H1 (cell line): ENCODE measurements at regions not wholly inside any gene's neighbourhood (a gene's known extent, or its start where the extent isn't known, plus 50 kb on each side); places are given as distances from the start of the nearest gene placed in this dataset.

Experiments
- CTCF ChIA-PET: fragments of 300-600 bp; sonication (Branson Sonifier 250); formaldehyde crosslinking; loops from one replicate; lab custom pipeline; 2021; ENCODE audit not compliant: partially characterized antibody; lab: Charles Lee
- POLR2A ChIA-PET: fragments of 300-600 bp; sonication (Branson Sonifier 250); formaldehyde crosslinking; loops from one replicate; lab custom pipeline; 2021; ENCODE audit warnings: inconsistent platforms; ENCODE audit not compliant: partially characterized antibody; lab: Charles Lee
- DNase-seq, 2 experiments: peaks; one replicate each; pipeline versions ENCODE4 v3.0.0 to v3.0.0-alpha.2; 2010 to 2022; ENCODE audit warnings: low spot score in 2 of 2, low read depth in 1 of 2, mixed read lengths in 1 of 2
- FAIRE-seq: peaks from 2 replicates; lab custom pipeline; 2011; peaks lifted over from hg19 to GRCh38; lab: Jason Lieb, UNC
- H2AFZ ChIP-seq: 2 replicates; pipeline ENCODE4 v1.8.1; 2012; ENCODE audit warnings: low read length, inconsistent platforms
- H2AK5ac ChIP-seq: 2 replicates; pipeline ENCODE4 v1.6.1; 2013; ENCODE audit warnings: low read depth, low read length
- H2BK120ac ChIP-seq: replicated peaks from 2 replicates; pipeline ENCODE3; 2013; ENCODE audit warnings: low read depth, low read length, inconsistent platforms
- H2BK12ac ChIP-seq: 2 replicates; pipeline ENCODE4 v1.6.1; 2013; ENCODE audit warnings: low read depth, low read length
- H2BK15ac ChIP-seq: 2 replicates; pipeline ENCODE4 v1.6.1; 2013; ENCODE audit warnings: low read length
- H2BK20ac ChIP-seq: 2 replicates; pipeline ENCODE4 v1.6.1; 2013; ENCODE audit warnings: low read length
- H2BK5ac ChIP-seq: 2 replicates; pipeline ENCODE4 v1.6.1; 2013; ENCODE audit warnings: low read depth, low read length
- H3K14ac ChIP-seq: 2 replicates; pipeline ENCODE4 v1.6.1; 2013; ENCODE audit warnings: inconsistent platforms; ENCODE audit not compliant: insufficient read length
- H3K18ac ChIP-seq: 2 replicates; pipeline ENCODE4 v1.6.1; 2013; ENCODE audit warnings: low read length; ENCODE audit errors: extremely low read depth
- H3K23ac ChIP-seq: 2 replicates; pipeline ENCODE4 v1.6.1; 2013; ENCODE audit warnings: inconsistent platforms; ENCODE audit not compliant: insufficient read length
- H3K23me2 ChIP-seq: 2 replicates; pipeline ENCODE4 v1.6.1; 2013; ENCODE audit warnings: low read depth, low read length
- H3K27ac ChIP-seq: 2 replicates; pipeline ENCODE4 v1.6.1; 2011; ENCODE audit warnings: low read depth, low read length, inconsistent platforms
- H3K27me3 ChIP-seq, 4 experiments: replicated peaks in 1 of 4; 1 replicate in 1 of 4; 2 replicates in 3 of 4; pipeline versions ENCODE4 v1.6.1 to v1.8.1; 2011 to 2013; ENCODE audit warnings: low read length in 3 of 4, mild to moderate bottlenecking in 3 of 4, inconsistent platforms in 2 of 4, mixed read lengths in 2 of 4, moderate library complexity in 1 of 4; ENCODE audit not compliant: control insufficient read depth in 3 of 4, insufficient read depth in 3 of 4; ENCODE audit errors: extremely low read depth in 1 of 4
- H3K36me3 ChIP-seq, 4 experiments: 2 replicates each; pipeline versions ENCODE4 v1.6.1 to v1.8.1; 2011 to 2013; ENCODE audit warnings: mild to moderate bottlenecking in 4 of 4, low read length in 3 of 4, moderate library complexity in 2 of 4, control low read depth in 1 of 4, inconsistent platforms in 1 of 4; ENCODE audit not compliant: insufficient read depth in 4 of 4, control insufficient read depth in 2 of 4
- H3K4ac ChIP-seq: replicated peaks from 2 replicates; pipeline ENCODE3; 2013; ENCODE audit warnings: low read length, low read depth, mixed read lengths, inconsistent platforms; ENCODE audit not compliant: insufficient read length
- H3K4me1 ChIP-seq, 4 experiments: replicated peaks in 1 of 4; 1 replicate in 1 of 4; 2 replicates in 3 of 4; pipeline versions ENCODE4 v1.6.1 to v1.8.1; 2011 to 2013; ENCODE audit warnings: low read length in 3 of 4, inconsistent platforms in 2 of 4, mixed read lengths in 1 of 4; ENCODE audit not compliant: insufficient read depth in 4 of 4, control insufficient read depth in 3 of 4
- H3K4me2 ChIP-seq, 2 experiments: 2 replicates each; pipeline versions ENCODE4 v1.6.1 to v1.8.1; 2011 to 2013; ENCODE audit warnings: low read depth in 2 of 2, low read length in 2 of 2, control low read depth in 1 of 2, inconsistent platforms in 1 of 2, mild to moderate bottlenecking in 1 of 2; ENCODE audit not compliant: insufficient read depth in 1 of 2
- H3K4me3 ChIP-seq, 4 experiments: fragments of 200-600, 300-600 bp in 1 of 4; sonication (generic), shearing (Covaris generic), sonication (Bioruptor Twin) in 1 of 4; 2 replicates each; pipeline versions ENCODE4 v1.5.1 to v1.8.1; 2011 to 2016; ENCODE audit warnings: low read length in 4 of 4, low read depth in 3 of 4, control low read depth in 2 of 4, inconsistent platforms in 2 of 4, mild to moderate bottlenecking in 2 of 4, mixed read lengths in 1 of 4, moderate library complexity in 1 of 4; ENCODE audit not compliant: insufficient read depth in 2 of 4; ENCODE audit errors: extremely low read depth in 1 of 4
- H3K56ac ChIP-seq: replicated peaks from 2 replicates; pipeline ENCODE3; 2013; ENCODE audit warnings: low read depth, mild to moderate bottlenecking, mixed read lengths, low read length, inconsistent platforms; ENCODE audit not compliant: insufficient read length
- H3K79me1 ChIP-seq: 2 replicates; pipeline ENCODE4 v1.6.1; 2013; ENCODE audit warnings: low read depth, low read length, control low read depth
- H3K79me2 ChIP-seq, 2 experiments: 2 replicates each; pipeline versions ENCODE4 v1.6.1 to v1.8.1; 2012 to 2013; ENCODE audit warnings: low read length in 2 of 2, mild to moderate bottlenecking in 2 of 2, inconsistent platforms in 1 of 2; ENCODE audit not compliant: insufficient read depth in 2 of 2, control insufficient read depth in 1 of 2
- H3K9ac ChIP-seq, 4 experiments: replicated peaks in 1 of 4; 1 replicate in 1 of 4; 2 replicates in 3 of 4; pipeline versions ENCODE4 v1.6.1 to v1.8.1; 2011 to 2013; ENCODE audit warnings: low read depth in 3 of 4, low read length in 3 of 4, control low read depth in 2 of 4, mild to moderate bottlenecking in 2 of 4, moderate library complexity in 2 of 4, inconsistent platforms in 1 of 4; ENCODE audit errors: extremely low read depth in 1 of 4
- H3K9me3 ChIP-seq, 2 experiments: 2 replicates each; pipeline versions ENCODE4 v1.6.1 to v1.8.1; 2012 to 2013; ENCODE audit warnings: mild to moderate bottlenecking in 2 of 2, moderate library complexity in 2 of 2, control low read depth in 1 of 2, inconsistent platforms in 1 of 2, low read depth in 1 of 2, low read length in 1 of 2, mixed read lengths in 1 of 2; ENCODE audit not compliant: insufficient read depth in 2 of 2
- H4K20me1 ChIP-seq, 2 experiments: replicated peaks in 1 of 2; 2 replicates each; pipeline versions ENCODE3 to v1.8.1; 2011 to 2013; ENCODE audit warnings: inconsistent platforms in 2 of 2, low read length in 2 of 2, mild to moderate bottlenecking in 1 of 2; ENCODE audit not compliant: insufficient read depth in 2 of 2, control insufficient read depth in 1 of 2
- H4K5ac ChIP-seq: 2 replicates; pipeline ENCODE4 v1.6.1; 2013; ENCODE audit warnings: low read length, low read depth, mixed read lengths, inconsistent platforms; ENCODE audit not compliant: insufficient read length
- H4K8ac ChIP-seq: 2 replicates; pipeline ENCODE4 v1.8.0; 2013; ENCODE audit warnings: mild to moderate bottlenecking, moderate library complexity, low read length, inconsistent platforms; ENCODE audit not compliant: insufficient read depth; ENCODE audit errors: extremely low read depth
- H4K91ac ChIP-seq: replicated peaks from 2 replicates; pipeline ENCODE3; 2013; ENCODE audit warnings: low read length, mixed read lengths, inconsistent platforms; ENCODE audit not compliant: insufficient read length
- ASH2L ChIP-seq: fragments of 200-600, 300-600 bp; sonication (generic); IDR thresholded peaks from one replicate; pipeline ENCODE4 v1.7.1; 2017; ENCODE audit warnings: low read length
- BCL11A ChIP-seq, 2 experiments: IDR thresholded peaks; one replicate each; pipeline ENCODE4 v1.6.1; 2011; ENCODE audit warnings: low read depth in 2 of 2, low read length in 2 of 2, mild to moderate bottlenecking in 2 of 2
- CEBPB ChIP-seq: IDR thresholded peaks from 2 replicates; pipeline ENCODE4 v1.6.1; 2012; ENCODE audit warnings: low read depth, low read length
- FOSL1 ChIP-seq: IDR thresholded peaks from 2 replicates; pipeline ENCODE4 v1.6.1; 2011; ENCODE audit warnings: mild to moderate bottlenecking, low read depth, low read length, moderate library complexity; ENCODE audit not compliant: insufficient read depth
- HDAC6 ChIP-seq: IDR thresholded peaks from one replicate; pipeline ENCODE4 v1.7.1; 2012; ENCODE audit warnings: low read depth, mild to moderate bottlenecking, inconsistent platforms, low read length, moderate library complexity
- JUND ChIP-seq: IDR thresholded peaks from 2 replicates; pipeline ENCODE4 v1.6.1; 2011; ENCODE audit warnings: mild to moderate bottlenecking, improper control_type of control experiment, low read length
- KDM4A ChIP-seq: IDR thresholded peaks from one replicate; pipeline ENCODE4 v1.7.1; 2012; ENCODE audit warnings: low read depth, mild to moderate bottlenecking, moderate library complexity, low read length, inconsistent platforms; ENCODE audit not compliant: severe bottlenecking
- KDM5A ChIP-seq: fragments of 200-600 bp; IDR thresholded peaks from 2 replicates; pipeline ENCODE4 v1.7.1; 2012; ENCODE audit warnings: mild to moderate bottlenecking, low read length, inconsistent platforms, mixed read lengths
- PHF8 ChIP-seq: fragments of 200-600 bp; sonication (generic); conservative IDR thresholded peaks from 2 replicates; pipeline ENCODE4 v1.7.1; 2012; ENCODE audit warnings: low read depth, mild to moderate bottlenecking, inconsistent platforms, low read length, moderate library complexity
- POLR2A ChIP-seq, 2 experiments: IDR thresholded peaks; 1 replicate in 1 of 2; 2 replicates in 1 of 2; pipeline ENCODE4 v1.6.1; 2011; ENCODE audit warnings: low read depth in 2 of 2, low read length in 2 of 2, mild to moderate bottlenecking in 2 of 2; ENCODE audit errors: control extremely low read depth in 1 of 2
- RAD21 ChIP-seq, 2 experiments: IDR thresholded peaks in 1 of 2; conservative IDR thresholded peaks in 1 of 2; 2 replicates each; pipeline ENCODE4 v1.6.1; 2011; ENCODE audit warnings: low read depth in 2 of 2, low read length in 2 of 2, improper control_type of control experiment in 1 of 2, inconsistent platforms in 1 of 2, mild to moderate bottlenecking in 1 of 2, moderate library complexity in 1 of 2
- SIRT6 ChIP-seq: IDR thresholded peaks from one replicate; pipeline ENCODE4 v1.7.1; 2012; ENCODE audit warnings: low read length, inconsistent platforms
- TAF1 ChIP-seq: IDR thresholded peaks from 2 replicates; pipeline ENCODE4 v1.6.1; 2011; ENCODE audit warnings: mild to moderate bottlenecking, low read depth, low read length
- WGBS, 2 experiments: shearing (Covaris generic) in 1 of 2; methylation state at CpG; one replicate each; pipeline versions ENCODE4 v1.1.6 to v1.1.7; 2013 to 2015; ENCODE audit warnings: low lambda C conversion rate in 2 of 2, mixed read lengths in 2 of 2, inconsistent platforms in 1 of 2, low coverage in 1 of 2, missing lambda C conversion rate in 1 of 2; ENCODE audit not compliant: insufficient replicate concordance in 2 of 2, insufficient coverage in 1 of 2, insufficient read length in 1 of 2; ENCODE audit errors: extremely low coverage in 1 of 2, missing lambda C conversion rate in 1 of 2; 5-methylcytosine and 5-hydroxymethylcytosine counted together
- TF ChIP-seq, protein P1 (sequence below): IDR thresholded peaks from 2 replicates; pipeline ENCODE4 v1.6.1; 2012; ENCODE audit warnings: inconsistent platforms

DNA sequence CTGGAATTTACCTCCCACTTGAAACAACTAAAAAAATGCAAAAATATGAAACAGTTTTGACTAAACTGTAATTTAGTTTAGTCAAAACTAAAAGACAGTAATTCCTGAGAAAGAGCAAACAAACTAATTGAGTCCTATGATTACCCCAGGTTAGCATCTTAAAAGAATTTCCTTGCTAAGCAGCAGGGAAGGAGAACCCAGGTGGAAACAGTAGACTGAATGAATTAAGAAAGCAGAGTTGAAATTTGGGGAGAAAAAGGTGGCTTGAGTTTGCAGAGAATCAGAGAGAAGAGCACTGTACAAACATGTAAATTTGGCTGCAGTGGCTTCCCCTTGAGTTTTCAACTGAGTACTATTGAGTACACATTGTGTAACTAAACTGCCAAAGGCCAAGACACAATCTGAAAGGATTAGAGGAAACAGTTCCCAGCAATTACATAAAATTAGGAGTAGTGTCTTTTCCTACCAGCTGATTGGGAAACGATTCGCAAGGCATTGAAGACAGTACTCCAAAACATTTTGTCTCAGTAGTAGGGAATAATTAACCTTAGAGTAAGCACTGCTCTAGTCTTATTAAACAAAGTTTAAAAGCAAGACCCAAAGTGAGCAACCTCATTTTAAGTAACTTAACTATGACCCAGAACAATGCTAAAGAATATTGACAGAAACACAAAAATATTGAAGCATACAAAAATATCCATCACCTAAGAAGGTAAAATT lies 820.5 kb downstream of the DACH1 start:
- no peak overlapping the region for H3K23ac ChIP-seq
- no peak overlapping the region for H3K4ac ChIP-seq
- no peak overlapping the region for H2BK20ac ChIP-seq
- no peaks in the 10 kb centered on the region for H3K9me3 ChIP-seq
- no peaks in the 10 kb centered on the region for H3K79me2 ChIP-seq
- H3K23me2 ChIP-seq, result no peaks in the 10 kb centered on the region
- H3K18ac ChIP-seq, result no peak overlapping the region
- FAIRE-seq (no peak), DNase-seq (no peak)
- peak overlapping the region in 1 of 4 experiments; percentile 29; a peak in 1 of 8 replicates for H3K4me3 ChIP-seq
- no peak overlapping the region for H2BK5ac ChIP-seq
- H3K36me3 ChIP-seq, result no peaks in the 10 kb centered on the region
- no peak overlapping the region for H3K14ac ChIP-seq
- H2BK15ac ChIP-seq, result no peak overlapping the region
- no peaks in the 10 kb centered on the region for H3K27me3 ChIP-seq
- ChIA-PET CTCF (no interaction called here), POLR2A (no interaction called here)
- H3K4me2 ChIP-seq, result peak overlapping the region; percentile 4 to 47; a peak in 3 of 4 replicates
- no peak overlapping the region for H3K56ac ChIP-seq
- H2BK12ac ChIP-seq, result no peak overlapping the region
- 40% methylated on average over 2 of the region's 2 CpGs; no CpG with 5 or more reads in 1 of the 2 experiments for WGBS, 2 experiments
- H3K27ac ChIP-seq, result no peak overlapping the region
- H4K8ac ChIP-seq, result no peak overlapping the region
- H2BK120ac ChIP-seq, result no peak overlapping the region
- H2AFZ ChIP-seq, result no peak overlapping the region
- no peak overlapping the region for H4K91ac ChIP-seq
- peaks cover 0 to 5% (median 2%) of the 10 kb centered on the region in 4 experiments; a peak in 3 of 7 replicates for H3K4me1 ChIP-seq
- H2AK5ac ChIP-seq, result no peak overlapping the region
- no peak overlapping the region for H4K5ac ChIP-seq
- no peaks in the 10 kb centered on the region for H4K20me1 ChIP-seq
- no peak overlapping the region for H3K9ac ChIP-seq
- H3K79me1 ChIP-seq, result no peaks in the 10 kb centered on the region
- no peak for TF ChIP-seq ASH2L
- TF ChIP-seq FOSL1, result no peak
- TF ChIP-seq HDAC6, result no peak
- TF ChIP-seq CEBPB, result no peak
- TF ChIP-seq BCL11A (IDR thresholded peaks at IDR 0.05; ENCODE audit: low read depth in 2 of 2, low read length in 2 of 2), result no peak
- TF ChIP-seq RAD21 (IDR thresholded peaks at IDR 0.05 in 1 of 2, conservative IDR thresholded peaks at IDR 0.05 in 1 of 2; ENCODE audit: low read depth in 2 of 2, low read length in 2 of 2), result no peak
- no peak for TF ChIP-seq KDM5A
- no peak for TF ChIP-seq POLR2A (IDR thresholded peaks at IDR 0.05; ENCODE audit: control extremely low read depth in 1 of 2, low read depth in 2 of 2, low read length in 2 of 2)
- TF ChIP-seq SIRT6, result no peak
- TF ChIP-seq, protein P1, sequence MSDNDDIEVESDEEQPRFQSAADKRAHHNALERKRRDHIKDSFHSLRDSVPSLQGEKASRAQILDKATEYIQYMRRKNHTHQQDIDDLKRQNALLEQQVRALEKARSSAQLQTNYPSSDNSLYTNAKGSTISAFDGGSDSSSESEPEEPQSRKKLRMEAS, result no peak
- TF ChIP-seq KDM4A, result no peak
- TF ChIP-seq JUND, result no peak
- no peak for TF ChIP-seq PHF8
- TF ChIP-seq TAF1, result no peak
